KBM-7 (cell line): ENCODE measurements at regions not wholly inside any gene's neighbourhood (a gene's known extent, or its start where the extent isn't known, plus 50 kb on each side); places are given as distances from the start of the nearest gene placed in this dataset.

ENCODE experiments used
- DNase-seq: peaks from one replicate; pipeline ENCODE4 v3.0.0-alpha.2; 2015
- in situ Hi-C: fragments of 300-500 bp; cut with MboI; formaldehyde crosslinking; loops from 2 replicates; pipeline ENCODE4 v1.14.3; 2020; ENCODE audit warnings: low sequenced_read_pairs, low pct_unique_long_range_greater_than_20kb, mixed read lengths

DNA sequence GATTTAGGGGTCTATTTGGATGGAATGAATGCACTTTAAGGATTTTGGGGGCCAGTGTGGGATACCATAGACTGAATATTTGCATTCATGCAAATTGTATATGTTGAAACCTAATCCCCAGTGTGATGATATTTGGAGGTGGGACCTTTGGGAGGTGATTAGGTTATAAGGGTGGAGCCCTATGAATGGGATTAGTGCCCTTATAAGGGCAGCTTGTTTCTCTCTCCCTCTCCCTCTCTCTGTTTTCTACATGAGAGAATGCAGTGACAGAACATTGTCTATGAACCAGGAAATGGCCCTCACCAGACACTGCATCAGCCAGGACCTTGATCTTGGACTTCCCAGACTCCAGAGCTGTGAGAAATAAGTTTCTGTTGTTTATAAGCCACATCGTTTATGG lies 166.1 kb downstream of the MED10 start:
- DNase-seq = no peak
- in situ Hi-C loops = no loop called here

- no peak for DNase-seq
- in situ Hi-C loops = no loop called here
These were observed 171.8 kb downstream of the MED10 start for GRCh38 chr5:6206501-6206900.

DNA sequence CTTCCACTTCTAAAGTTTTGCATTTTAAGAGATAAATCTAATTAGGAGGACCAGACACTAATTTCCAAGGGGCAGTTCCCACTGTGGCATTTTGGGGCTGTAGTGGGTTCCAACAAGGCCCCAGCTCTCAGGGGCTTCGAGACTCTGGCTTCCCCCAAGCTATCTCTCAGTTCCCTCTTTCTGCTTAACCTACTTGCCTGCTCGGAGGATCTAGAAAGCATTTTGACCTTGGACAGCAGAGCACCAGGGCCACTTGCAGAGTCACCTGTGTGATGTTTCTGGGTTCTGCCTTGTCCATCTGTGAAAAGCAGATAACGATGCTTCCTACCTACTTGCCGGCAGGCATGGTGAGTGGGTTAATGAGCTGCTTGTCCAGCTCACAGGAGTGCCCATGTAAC lies 175.4 kb downstream of the MED10 start:
- DNase-seq = no peak
- in situ Hi-C loops = no loop called here

DNA sequence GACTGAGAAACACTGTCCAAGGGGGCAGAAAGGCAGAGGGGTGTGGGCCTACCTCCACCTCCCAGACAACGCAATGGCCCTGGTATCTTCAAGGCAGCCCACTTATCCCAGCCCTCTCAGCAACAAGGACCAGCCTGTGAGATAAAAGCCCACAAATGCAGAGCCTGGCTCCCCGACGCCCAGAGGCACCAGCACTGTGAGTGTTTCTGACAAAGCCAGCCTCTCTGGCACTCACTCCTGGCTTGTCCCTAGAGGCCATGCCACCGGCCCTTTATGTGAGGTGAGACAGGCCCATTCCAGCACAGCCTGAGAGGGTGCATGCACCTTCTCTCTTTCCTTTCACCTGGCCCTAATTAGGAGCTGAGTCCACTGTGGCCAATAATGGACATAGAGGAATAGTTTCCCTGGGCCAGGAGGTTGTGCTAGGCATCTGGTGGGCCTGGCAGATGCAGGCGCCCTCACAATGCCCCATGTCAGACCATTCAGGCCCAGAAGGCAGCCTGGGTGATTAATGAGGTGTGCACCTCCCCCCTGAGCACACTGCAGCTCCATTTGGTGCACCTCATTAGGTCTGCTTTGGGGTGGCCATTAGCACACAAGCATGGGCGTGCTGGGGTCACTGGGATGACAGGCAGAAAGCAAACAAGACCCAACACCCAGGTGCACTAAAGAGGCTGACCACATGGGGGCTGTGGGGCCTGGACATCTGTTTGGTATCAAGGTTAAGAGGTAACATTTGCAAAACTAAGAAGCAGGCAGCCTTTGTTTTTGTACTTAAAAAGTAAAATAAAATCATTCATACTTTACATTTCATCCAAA lies 176.0 kb downstream of the MED10 start:
- peak; percentile 0 for DNase-seq
- in situ Hi-C loops = no loop called here

GRCh38 chr5:6201631-6202030 lies 176.7 kb downstream of the MED10 start:
- in situ Hi-C loops = no loop called here
- no peak for DNase-seq

DNA sequence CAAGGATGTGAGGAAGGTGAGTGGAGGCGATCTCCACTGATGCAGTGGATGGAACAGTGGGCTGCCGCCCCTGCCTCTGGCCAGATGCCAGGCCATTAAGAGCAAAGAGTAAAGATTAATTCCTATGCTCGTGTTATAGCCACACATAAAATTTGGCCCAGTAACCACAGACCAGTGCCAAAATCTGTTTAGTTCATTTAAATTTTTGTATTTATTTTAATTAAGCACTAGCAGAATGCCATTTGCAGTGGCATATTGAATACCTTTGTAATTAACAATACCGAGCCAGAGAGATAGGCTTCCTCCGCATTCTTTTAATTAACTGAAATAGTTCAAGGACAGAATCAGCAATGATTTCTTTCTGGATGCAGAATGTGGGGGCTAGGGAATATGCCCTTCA lies 179.8 kb downstream of the MED10 start:
- in situ Hi-C loops = no loop called here
- no peak for DNase-seq

- in situ Hi-C loops = no loop called here
- peak; percentile 11 for DNase-seq
These were observed 180.9 kb downstream of the MED10 start for GRCh38 chr5:6197427-6197826.

DNA sequence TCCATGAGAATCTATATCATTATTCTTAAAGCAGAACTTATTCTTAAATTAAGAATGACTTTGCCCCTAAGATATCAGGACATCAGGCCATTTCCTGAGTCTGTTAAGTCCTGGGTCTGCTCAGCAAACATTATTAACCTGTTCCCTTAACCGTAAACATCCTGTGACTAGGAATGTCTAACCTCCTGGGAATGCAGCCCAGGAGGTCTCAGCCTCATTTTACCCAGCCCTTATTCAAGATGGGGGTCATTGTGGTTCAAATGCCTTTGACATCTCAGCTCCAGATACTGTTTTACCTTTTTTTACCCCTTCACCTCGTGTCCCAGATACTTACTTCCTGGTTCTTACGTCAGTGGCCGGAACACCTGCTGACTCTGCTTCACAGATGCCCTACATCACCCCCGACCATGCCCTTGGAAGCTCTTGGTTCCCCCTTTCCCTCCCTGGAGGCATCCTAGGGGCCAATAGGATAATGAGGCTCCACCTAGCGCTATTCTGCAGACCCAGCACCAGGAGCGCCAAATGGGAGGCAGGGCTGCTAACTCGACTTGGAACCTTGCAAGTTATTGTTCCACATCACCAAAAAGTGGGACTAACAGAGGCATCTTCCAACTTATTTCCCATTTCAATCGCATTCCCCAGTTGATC lies 182.5 kb downstream of the MED10 start:
- in situ Hi-C loops = no loop called here
- no peak for DNase-seq

- DNase-seq = peak; percentile 2
These were observed 183.3 kb downstream of the MED10 start for GRCh38 chr5:6194906-6195612.

GRCh38 chr5:6194261-6194875 lies 184.0 kb downstream of the MED10 start:
- no peak for DNase-seq
- in situ Hi-C loops = no loop called here

More at GRCh38 chr5:6194906-6195612, 183.3 kb downstream of the MED10 start:
- in situ Hi-C loops = no loop called here

DNA sequence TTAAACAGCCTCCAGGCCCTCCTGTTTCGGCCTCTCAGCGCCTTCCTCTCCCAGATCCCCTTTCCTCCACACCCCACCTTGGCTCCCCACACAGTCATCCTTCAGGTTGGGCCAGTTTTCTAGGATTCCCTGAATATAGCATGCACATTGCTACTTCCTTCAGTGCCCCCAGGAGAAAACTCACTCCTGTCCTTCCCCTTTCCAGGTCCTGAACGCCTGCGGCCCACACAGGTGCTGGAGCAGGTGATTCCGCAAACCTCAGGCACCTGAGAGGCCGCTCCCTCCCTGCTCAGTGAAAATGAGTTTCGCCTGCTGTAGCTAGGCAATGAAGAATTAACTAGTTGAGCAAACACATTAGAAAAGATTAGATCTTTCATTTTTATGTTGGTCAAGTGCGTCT lies 185.0 kb downstream of the MED10 start:
- no peak for DNase-seq
- in situ Hi-C loops = no loop called here

DNA sequence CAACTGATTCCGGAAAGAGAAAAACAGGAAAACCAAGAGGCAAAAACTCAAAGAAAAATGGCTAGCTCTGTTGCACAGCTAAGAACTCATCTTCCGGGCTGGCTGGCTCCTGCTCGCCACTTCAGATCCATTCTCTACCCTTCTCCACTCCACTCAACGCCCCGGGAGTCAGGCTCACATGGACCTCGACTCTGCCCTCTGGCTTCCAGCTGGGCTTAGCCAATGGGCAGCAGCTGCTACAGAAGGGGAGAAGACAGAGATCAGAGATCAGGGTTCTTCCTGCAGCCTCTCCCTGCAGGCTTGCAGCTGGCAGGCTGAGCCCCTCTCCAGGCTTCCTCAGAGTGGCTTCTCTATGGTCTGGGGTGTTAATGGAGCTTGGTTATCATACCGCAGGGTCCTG lies 187.5 kb downstream of the MED10 start:
- in situ Hi-C loops = no loop called here
- DNase-seq = no peak

GRCh38 chr5:6188976-6189375 lies 189.4 kb downstream of the MED10 start:
- in situ Hi-C loops = no loop called here
- no peak for DNase-seq

DNA sequence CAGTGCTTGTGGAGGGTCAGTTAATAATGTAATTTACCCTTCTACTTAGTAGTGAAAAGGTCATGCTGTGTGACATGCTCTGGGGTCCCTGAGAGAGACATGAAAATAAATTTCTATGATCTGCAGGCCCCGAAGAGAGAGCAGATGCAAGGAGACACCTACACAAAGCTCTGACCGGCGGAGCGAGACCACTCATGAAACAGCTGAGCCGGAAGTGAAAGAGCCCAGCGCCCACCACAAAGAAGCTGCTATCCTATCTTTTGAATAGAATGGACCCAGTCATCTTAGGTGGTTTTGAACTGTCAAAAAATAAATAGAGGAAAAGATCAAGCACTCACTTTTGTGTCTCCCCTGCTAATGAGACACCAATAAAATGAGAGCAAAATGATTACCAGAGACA lies 190.0 kb downstream of the MED10 start:
- no peak for DNase-seq
- in situ Hi-C loops = no loop called here

DNA sequence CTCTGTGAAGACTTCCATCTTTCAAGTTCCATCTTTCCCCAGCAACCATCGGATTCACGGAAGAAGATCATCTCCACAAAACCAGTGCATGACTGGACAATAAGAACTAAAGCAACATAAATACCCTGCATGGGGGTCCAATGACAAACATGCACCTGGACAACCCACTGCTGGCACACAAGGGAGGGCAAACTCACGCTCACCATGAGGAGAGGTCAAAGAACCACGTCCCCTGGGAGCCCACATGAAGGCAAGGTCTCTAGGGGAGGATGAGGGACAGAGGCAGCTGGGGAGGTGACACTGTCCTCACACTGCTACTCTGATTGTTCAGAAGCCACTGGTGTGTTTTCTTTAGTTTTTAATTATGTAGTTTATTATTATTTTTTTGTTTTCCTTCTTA lies 190.8 kb downstream of the MED10 start:
- in situ Hi-C loops = no loop called here
- DNase-seq = no peak

- DNase-seq = no peak
- in situ Hi-C loops = no loop called here
These were observed 192.8 kb downstream of the MED10 start for GRCh38 chr5:6185574-6185973.

GRCh38 chr5:6184481-6184880 lies 193.9 kb downstream of the MED10 start:
- in situ Hi-C loops = no loop called here
- DNase-seq = no peak

DNA sequence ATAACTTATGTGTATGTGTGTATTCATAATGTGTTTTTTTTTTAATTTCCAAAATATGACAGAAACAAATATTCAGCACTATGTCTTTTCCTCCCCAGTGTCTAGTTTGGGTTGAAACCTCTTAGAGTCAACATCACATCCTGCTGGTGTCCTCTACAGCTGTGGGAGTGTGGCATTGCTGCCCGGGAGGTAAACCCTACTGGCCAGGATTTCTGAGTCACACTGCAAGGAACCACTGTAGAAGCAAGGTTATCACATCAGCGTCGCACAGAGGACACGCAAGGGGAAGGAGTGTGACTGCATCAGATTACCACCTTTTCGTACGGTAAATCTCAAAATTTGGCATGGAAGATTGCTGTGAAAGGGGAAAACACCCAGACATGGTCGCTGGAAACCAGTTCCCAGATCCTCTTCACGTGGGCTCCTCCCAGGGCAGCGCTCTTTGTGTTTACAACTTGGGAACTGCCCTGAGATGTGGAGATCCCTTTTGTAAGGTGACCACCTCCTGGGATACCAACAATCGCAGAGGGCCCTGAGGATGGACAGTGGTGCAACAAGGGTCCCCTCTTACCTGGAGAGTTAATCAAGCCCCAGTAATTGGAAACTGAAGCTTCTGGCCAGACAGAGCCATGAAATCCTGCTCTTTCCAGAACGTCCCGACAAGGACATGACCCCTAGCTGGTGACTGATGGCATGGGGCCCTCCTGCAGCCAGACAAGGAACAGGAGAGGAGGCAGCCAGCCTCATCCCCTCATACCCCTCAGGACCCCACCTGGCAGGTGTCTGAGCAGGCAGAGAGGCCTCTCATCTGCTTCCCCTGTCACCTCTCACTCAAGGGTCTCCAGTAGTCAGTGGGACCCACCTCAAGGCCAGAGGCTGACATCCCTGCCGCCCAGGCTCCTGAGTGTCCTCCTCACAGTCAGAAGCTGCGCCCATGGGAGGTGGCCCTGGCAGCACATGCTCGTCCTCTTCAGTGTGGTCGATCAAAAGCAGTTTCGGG lies 194.7 kb downstream of the MED10 start:
- in situ Hi-C loops = no loop called here
- DNase-seq = no peak
